Prostate gland (tissue), 2 donors: ENCODE measurements at regions not wholly inside any gene's neighbourhood (a gene's known extent, or its start where the extent isn't known, plus 50 kb on each side); places are given as distances from the start of the nearest gene placed in this dataset.

Source experiments
- CTCF ChIP-seq, 4 experiments: fragments of 200-600 bp in 2 of 4; fragments of 450-650 bp in 2 of 4; sonication (generic) in 2 of 4; IDR thresholded peaks; 1 replicate in 3 of 4; 2 replicates in 1 of 4; pipeline ENCODE4 v1.5.1; 2016 to 2019; ENCODE audit warnings: antibody characterized with exemption in 4 of 4, mild to moderate bottlenecking in 2 of 4, moderate library complexity in 2 of 4
- POLR2AphosphoS5 ChIP-seq: sonication (generic); formaldehyde crosslinking; IDR thresholded peaks from one replicate; pipeline ENCODE4 v1.6.1; 2017; ENCODE audit warnings: antibody characterized with exemption

- TF ChIP-seq POLR2AphosphoS5 (no peak), CTCF (IDR thresholded peaks at IDR 0.05) (no peak)
Observed at GRCh38 chr4:133960975-133961374, 240.6 kb downstream of the PABPC4L start.
